K562 (cell line): ENCODE measurements at regions not wholly inside any gene's neighbourhood (a gene's known extent, or its start where the extent isn't known, plus 50 kb on each side); places are given as distances from the start of the nearest gene placed in this dataset.

Source experiments
- ATAC-seq: fragments of 200-7000 bp; cut with Tn5 transposase; 3 replicates; pipeline ENCODE4 v1.9.1; 2020; ENCODE audit warnings: moderate library complexity
- BruUV-seq: library from RNA; stranded (reverse); fragments of 400-500 nt; replicated peaks from 2 replicates; lab custom pipeline; 2021; lab: Mats Ljungman, UMichigan
- CTCF ChIA-PET: fragments of 300-600 bp; formaldehyde crosslinking; extraction: SDS; loops from one replicate; lab custom pipeline; 2021; ENCODE audit warnings: low intra/inter-chr PET ratio; lab: Yijun Ruan, JAX
- POLR2A ChIA-PET: fragments of 300-600, 350-650 bp; sonication (Branson Sonifier 250); formaldehyde crosslinking; extraction: SDS; loops from one replicate; lab custom pipeline; 2021; ENCODE audit warnings: antibody characterized with exemption, inconsistent platforms; lab: Yijun Ruan, JAX
- DNase-seq, 4 experiments: peaks; one replicate each; pipeline versions ENCODE4 v3.0.0 to v3.0.0-alpha.2; 2011 to 2018; ENCODE audit warnings: low spot score in 3 of 4, mixed read lengths in 3 of 4; ENCODE audit errors: extremely low read depth in 1 of 4
- FAIRE-seq: peaks from 2 replicates; lab custom pipeline; 2011; peaks lifted over from hg19 to GRCh38; lab: Jason Lieb, UNC
- H2AFZ ChIP-seq: 2 replicates; pipeline ENCODE4 v1.6.0; 2011; ENCODE audit warnings: low read depth, low read length, control low read depth, inconsistent platforms
- H3K27ac ChIP-seq: fragments of 200-600 bp; 3 replicates; pipeline ENCODE4 v1.8.0; 2011; ENCODE audit warnings: low read depth, mild to moderate bottlenecking, control low read depth, inconsistent platforms, low read length, moderate library complexity, mixed read lengths; ENCODE audit errors: extremely low read depth
- H3K27me3 ChIP-seq, 2 experiments: fragments of 300-600 bp in 1 of 2; 2 replicates in 1 of 2; 3 replicates in 1 of 2; pipeline versions ENCODE4 v1.6.0 to v1.8.0; 2011; ENCODE audit warnings: inconsistent platforms in 2 of 2, low read length in 2 of 2, mild to moderate bottlenecking in 1 of 2, mixed read lengths in 1 of 2, moderate library complexity in 1 of 2; ENCODE audit not compliant: control insufficient read depth in 2 of 2, insufficient read depth in 2 of 2
- H3K36me3 ChIP-seq: fragments of 300-600 bp; 3 replicates; pipeline ENCODE4 v1.8.0; 2011; ENCODE audit warnings: mild to moderate bottlenecking, low read length, inconsistent platforms; ENCODE audit not compliant: control insufficient read depth, insufficient read depth
- H3K4me1 ChIP-seq, 2 experiments: fragments of 200-600 bp in 1 of 2; replicated peaks in 1 of 2; 2 replicates in 1 of 2; 3 replicates in 1 of 2; pipeline versions ENCODE4 v1.5.1 to v1.8.0; 2011; ENCODE audit warnings: inconsistent platforms in 2 of 2, low read length in 2 of 2, mild to moderate bottlenecking in 1 of 2, mixed read lengths in 1 of 2, moderate library complexity in 1 of 2; ENCODE audit not compliant: control insufficient read depth in 2 of 2, insufficient read depth in 2 of 2
- H3K4me2 ChIP-seq: 2 replicates; pipeline ENCODE4 v1.6.1; 2011; ENCODE audit warnings: low read length, control low read depth, inconsistent platforms, mixed read lengths; ENCODE audit not compliant: insufficient read depth
- H3K4me3 ChIP-seq: fragments of 200-600 bp; sonication (generic), shearing (Covaris generic); 2 replicates; pipeline ENCODE4 v1.5.1; 2016; ENCODE audit warnings: control low read depth, inconsistent platforms
- H3K79me2 ChIP-seq: fragments of 200-600 bp; 3 replicates; pipeline ENCODE4 v1.8.0; 2011; ENCODE audit warnings: low read length, inconsistent platforms; ENCODE audit not compliant: control insufficient read depth, insufficient read depth
- H3K9ac ChIP-seq, 2 experiments: 2 replicates each; pipeline versions ENCODE4 v1.6.0 to v1.6.1; 2011; ENCODE audit warnings: low read depth in 2 of 2, low read length in 2 of 2, control low read depth in 1 of 2, inconsistent platforms in 1 of 2, mild to moderate bottlenecking in 1 of 2, mixed read lengths in 1 of 2; ENCODE audit not compliant: insufficient read depth in 1 of 2
- H3K9me1 ChIP-seq: one replicate; pipeline ENCODE4 v1.6.0; 2011; ENCODE audit warnings: inconsistent platforms, mild to moderate bottlenecking, low read length, moderate library complexity; ENCODE audit not compliant: control insufficient read depth, insufficient read depth
- H3K9me3 ChIP-seq: replicated peaks from 2 replicates; pipeline ENCODE4 v1.5.1; 2011; ENCODE audit warnings: low read depth, low read length, inconsistent platforms; ENCODE audit not compliant: control insufficient read depth, insufficient read depth
- H4K20me1 ChIP-seq: replicated peaks from 2 replicates; pipeline ENCODE4 v1.6.1; 2011; ENCODE audit warnings: low read length, inconsistent platforms, mixed read lengths; ENCODE audit not compliant: control insufficient read depth, insufficient read depth
- CC2D1A ChIP-seq: fragments of 450-650 bp; IDR thresholded peaks from 2 replicates; pipeline ENCODE4 v1.6.1; 2017; ENCODE audit warnings: mild to moderate bottlenecking
- CHD1 ChIP-seq: fragments of 200-600 bp; sonication (generic); IDR thresholded peaks from one replicate; pipeline ENCODE4 v1.6.1; 2012; ENCODE audit warnings: mild to moderate bottlenecking, moderate library complexity, low read length, inconsistent platforms
- CXXC5 ChIP-seq: fragments of 250-450 bp; sonication (Bioruptor Pico); IDR thresholded peaks from 2 replicates; pipeline ENCODE4 v1.8.0; 2022; ENCODE audit warnings: inconsistent platforms, mild to moderate bottlenecking, moderate library complexity
- ERF ChIP-seq: fragments of 450-650 bp; formaldehyde crosslinking; IDR thresholded peaks from 2 replicates; pipeline ENCODE4 v1.4.0; 2020; ENCODE audit warnings: mild to moderate bottlenecking, mixed read lengths
- FOS ChIP-seq: IDR thresholded peaks from 3 replicates; pipeline ENCODE4 v1.6.1; 2011; ENCODE audit not compliant: insufficient read length; ENCODE audit errors: extremely low read depth
- FOXP1 ChIP-seq: sonication (generic); formaldehyde crosslinking; IDR thresholded peaks from 2 replicates; pipeline ENCODE4 v1.8.0; 2022; ENCODE audit warnings: mild to moderate bottlenecking, missing genetic modification reagents
- ILK ChIP-seq: fragments of 450-650 bp; IDR thresholded peaks from 2 replicates; pipeline ENCODE4 v1.6.1; 2016; ENCODE audit warnings: missing genetic modification characterization, low read depth, mild to moderate bottlenecking, missing compliant biosample characterization, moderate library complexity, borderline replicate concordance
- KHSRP ChIP-seq: fragments of 450-650 bp; IDR thresholded peaks from 2 replicates; pipeline ENCODE4 v1.6.1; 2017
- KLF1 ChIP-seq: fragments of 450-650 bp; IDR thresholded peaks from 2 replicates; pipeline ENCODE4 v1.6.1; 2016; ENCODE audit warnings: missing genetic modification characterization, missing compliant biosample characterization
- NCOA2 ChIP-seq, 2 experiments: fragments of 450-650 bp; IDR thresholded peaks; 2 replicates each; pipeline ENCODE4 v1.6.1; 2018; ENCODE audit warnings: mild to moderate bottlenecking in 2 of 2, moderate library complexity in 1 of 2; ENCODE audit not compliant: partially characterized antibody in 2 of 2
- POLR3A ChIP-seq: IDR thresholded peaks from 2 replicates; pipeline ENCODE4 v1.6.1; 2011; ENCODE audit warnings: borderline replicate concordance, mild to moderate bottlenecking, moderate library complexity; ENCODE audit not compliant: insufficient read length, insufficient read depth; ENCODE audit errors: extremely low read depth
- ZNF23 ChIP-seq: fragments of 250-450 bp; sonication (Bioruptor Pico); IDR thresholded peaks from 2 replicates; pipeline ENCODE4 v1.4.0; 2020; ENCODE audit warnings: mild to moderate bottlenecking
- ZNF239 ChIP-seq: fragments of 250-450 bp; sonication (Bioruptor Pico); IDR thresholded peaks from 2 replicates; pipeline ENCODE4 v1.4.0; 2020; ENCODE audit warnings: mild to moderate bottlenecking
- ZNF717 ChIP-seq: fragments of 250-450 bp; sonication (Bioruptor Pico); IDR thresholded peaks from 2 replicates; pipeline ENCODE4 v1.5.0; 2021
- ZNF77 ChIP-seq: fragments of 250-450 bp; sonication (Bioruptor Pico); IDR thresholded peaks from 2 replicates; pipeline ENCODE4 v1.5.0; 2020
- WGBS: fragments of 100-300 bp; shearing (Covaris generic); methylation state at CpG from one replicate; pipeline ENCODE4 v1.1.6; 2016; ENCODE audit warnings: low coverage, mixed read lengths; ENCODE audit not compliant: insufficient coverage; ENCODE audit errors: missing lambda C conversion rate; 5-methylcytosine and 5-hydroxymethylcytosine counted together
- in situ Hi-C: fragments of 300-500 bp; cut with MboI; formaldehyde crosslinking; loops from 4 replicates; pipeline ENCODE4 v1.15.0; 2018; ENCODE audit warnings: inconsistent platforms, mixed read lengths
- intact Hi-C: fragments of 100-400 bp; cut with micrococcal nuclease; formaldehyde crosslinking; loops from 2 replicates; pipeline ENCODE4 v1.14.2; 2022
- TF ChIP-seq, protein P1 (sequence below): IDR thresholded peaks from 2 replicates; pipeline ENCODE4 v1.6.1; 2011; ENCODE audit not compliant: insufficient read length; ENCODE audit errors: extremely low read depth
- TF ChIP-seq, protein P2 (sequence below): fragments of 450-650 bp; formaldehyde crosslinking; IDR thresholded peaks from 2 replicates; pipeline ENCODE4 v1.4.0; 2020; ENCODE audit warnings: mild to moderate bottlenecking, mixed read lengths
- TF ChIP-seq, protein P3 (sequence below): fragments of 250-450 bp; sonication (Bioruptor Pico); IDR thresholded peaks from 2 replicates; pipeline ENCODE4 v1.4.0; 2020; ENCODE audit warnings: mild to moderate bottlenecking, moderate library complexity, borderline replicate concordance

GRCh38 chr3:132164469-132165092 is 129.8 kb upstream of the CPNE4 start (continued):
- TF ChIP-seq, protein P1, sequence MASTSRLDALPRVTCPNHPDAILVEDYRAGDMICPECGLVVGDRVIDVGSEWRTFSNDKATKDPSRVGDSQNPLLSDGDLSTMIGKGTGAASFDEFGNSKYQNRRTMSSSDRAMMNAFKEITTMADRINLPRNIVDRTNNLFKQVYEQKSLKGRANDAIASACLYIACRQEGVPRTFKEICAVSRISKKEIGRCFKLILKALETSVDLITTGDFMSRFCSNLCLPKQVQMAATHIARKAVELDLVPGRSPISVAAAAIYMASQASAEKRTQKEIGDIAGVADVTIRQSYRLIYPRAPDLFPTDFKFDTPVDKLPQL, result no peak
- TF ChIP-seq, all 486 proteins: peak for 0

DNA sequence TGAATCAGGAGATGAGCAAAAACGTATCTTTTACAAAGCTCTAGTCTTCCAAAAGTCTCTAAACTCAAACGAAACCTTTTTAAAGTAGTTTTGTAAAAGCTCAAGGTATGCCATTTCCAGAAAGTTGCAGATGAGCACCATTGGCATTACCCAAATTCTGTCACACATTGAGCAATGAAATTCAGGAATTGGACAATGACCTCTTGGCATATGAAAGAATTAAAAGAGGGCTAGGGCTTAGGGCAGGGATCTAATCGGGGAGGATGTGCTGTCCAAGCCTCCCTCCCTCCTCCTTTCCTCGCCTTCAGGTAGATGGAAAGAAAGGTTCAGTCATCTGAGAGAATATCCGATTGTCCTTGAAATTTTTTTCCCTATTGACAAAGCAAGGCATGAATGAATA is 133.1 kb upstream of the CPNE4 start:
- H2AFZ ChIP-seq, result no peak overlapping the region
- ATAC-seq (no peak), FAIRE-seq (no peak), DNase-seq (no peak)
- H3K4me2 ChIP-seq, result no peak overlapping the region
- no peaks in the 10 kb centered on the region for H3K79me2 ChIP-seq
- intact Hi-C loops (no loop called here), in situ Hi-C loops (no loop called here)
- no peak overlapping the region for H3K9ac ChIP-seq
- H3K4me3 ChIP-seq, result no peak overlapping the region
- POLR2A ChIA-PET, result no interaction called here
- no peaks in the 10 kb centered on the region for H3K9me1 ChIP-seq
- no peaks in the 10 kb centered on the region for H3K27me3 ChIP-seq
- CTCF ChIA-PET, result no interaction called here
- no peaks in the 10 kb centered on the region for H3K9me3 ChIP-seq
- no peaks in the 10 kb centered on the region for H4K20me1 ChIP-seq
- no peak overlapping the region for H3K27ac ChIP-seq
- no peaks in the 10 kb centered on the region for H3K36me3 ChIP-seq
- 0% methylated on average over 5 of the region's 5 CpGs for WGBS
- BruUV-seq, result no TSS peak
- no peaks in the 10 kb centered on the region for H3K4me1 ChIP-seq
- TF ChIP-seq KLF1 (tag) (no peak), NCOA2 (IDR thresholded peaks at IDR 0.05; ENCODE audit: partially characterized antibody in 2 of 2) (no peak), FOXP1 (CRISPR knock-in tag) (no peak), ZNF717 (CRISPR knock-in tag) (no peak), ILK (tag) (no peak), CC2D1A (no peak), ZNF239 (CRISPR knock-in tag) (no peak), ZNF23 (CRISPR knock-in tag) (no peak), KHSRP (no peak), ZNF77 (CRISPR knock-in tag) (no peak), CHD1 (no peak), POLR3A (no peak), CXXC5 (CRISPR knock-in tag) (no peak), FOS (no peak), ERF (no peak)
- TF ChIP-seq, protein P2, sequence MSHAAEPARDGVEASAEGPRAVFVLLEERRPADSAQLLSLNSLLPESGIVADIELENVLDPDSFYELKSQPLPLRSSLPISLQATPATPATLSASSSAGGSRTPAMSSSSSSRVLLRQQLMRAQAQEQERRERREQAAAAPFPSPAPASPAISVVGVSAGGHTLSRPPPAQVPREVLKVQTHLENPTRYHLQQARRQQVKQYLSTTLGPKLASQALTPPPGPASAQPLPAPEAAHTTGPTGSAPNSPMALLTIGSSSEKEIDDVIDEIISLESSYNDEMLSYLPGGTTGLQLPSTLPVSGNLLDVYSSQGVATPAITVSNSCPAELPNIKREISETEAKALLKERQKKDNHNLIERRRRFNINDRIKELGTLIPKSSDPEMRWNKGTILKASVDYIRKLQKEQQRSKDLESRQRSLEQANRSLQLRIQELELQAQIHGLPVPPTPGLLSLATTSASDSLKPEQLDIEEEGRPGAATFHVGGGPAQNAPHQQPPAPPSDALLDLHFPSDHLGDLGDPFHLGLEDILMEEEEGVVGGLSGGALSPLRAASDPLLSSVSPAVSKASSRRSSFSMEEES (CRISPR knock-in tag), result no peak
- TF ChIP-seq, protein P3, sequence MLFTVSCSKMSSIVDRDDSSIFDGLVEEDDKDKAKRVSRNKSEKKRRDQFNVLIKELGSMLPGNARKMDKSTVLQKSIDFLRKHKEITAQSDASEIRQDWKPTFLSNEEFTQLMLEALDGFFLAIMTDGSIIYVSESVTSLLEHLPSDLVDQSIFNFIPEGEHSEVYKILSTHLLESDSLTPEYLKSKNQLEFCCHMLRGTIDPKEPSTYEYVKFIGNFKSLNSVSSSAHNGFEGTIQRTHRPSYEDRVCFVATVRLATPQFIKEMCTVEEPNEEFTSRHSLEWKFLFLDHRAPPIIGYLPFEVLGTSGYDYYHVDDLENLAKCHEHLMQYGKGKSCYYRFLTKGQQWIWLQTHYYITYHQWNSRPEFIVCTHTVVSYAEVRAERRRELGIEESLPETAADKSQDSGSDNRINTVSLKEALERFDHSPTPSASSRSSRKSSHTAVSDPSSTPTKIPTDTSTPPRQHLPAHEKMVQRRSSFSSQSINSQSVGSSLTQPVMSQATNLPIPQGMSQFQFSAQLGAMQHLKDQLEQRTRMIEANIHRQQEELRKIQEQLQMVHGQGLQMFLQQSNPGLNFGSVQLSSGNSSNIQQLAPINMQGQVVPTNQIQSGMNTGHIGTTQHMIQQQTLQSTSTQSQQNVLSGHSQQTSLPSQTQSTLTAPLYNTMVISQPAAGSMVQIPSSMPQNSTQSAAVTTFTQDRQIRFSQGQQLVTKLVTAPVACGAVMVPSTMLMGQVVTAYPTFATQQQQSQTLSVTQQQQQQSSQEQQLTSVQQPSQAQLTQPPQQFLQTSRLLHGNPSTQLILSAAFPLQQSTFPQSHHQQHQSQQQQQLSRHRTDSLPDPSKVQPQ (CRISPR knock-in tag), result no peak
